Hepatocyte (in vitro differentiated cells): ENCODE measurements at regions not wholly inside any gene's neighbourhood (a gene's known extent, or its start where the extent isn't known, plus 50 kb on each side); places are given as distances from the start of the nearest gene placed in this dataset.

Experiments
- DNase-seq: peaks from one replicate; pipeline ENCODE4 v3.0.0-alpha.2; 2016; ENCODE audit warnings: low spot score
- H2AFZ ChIP-seq: fragments of 200-600 bp; sonication (generic); 2 replicates; pipeline ENCODE4 v1.6.0; 2016; ENCODE audit warnings: antibody characterized with exemption, mild to moderate bottlenecking
- H3K27ac ChIP-seq: fragments of 200-600 bp; sonication (generic); 2 replicates; pipeline ENCODE4 v1.5.1; 2016; ENCODE audit warnings: mild to moderate bottlenecking
- H3K27me3 ChIP-seq: fragments of 200-600 bp; sonication (generic); 2 replicates; pipeline ENCODE4 v1.6.1; 2016
- H3K36me3 ChIP-seq: fragments of 200-600 bp; sonication (generic); replicated peaks from 2 replicates; pipeline ENCODE4 v1.5.1; 2016; ENCODE audit warnings: low read depth; ENCODE audit not compliant: insufficient read depth
- H3K4me1 ChIP-seq: fragments of 200-600 bp; sonication (generic); 2 replicates; pipeline ENCODE4 v1.5.1; 2016; ENCODE audit warnings: mild to moderate bottlenecking, moderate library complexity; ENCODE audit not compliant: insufficient read depth
- H3K4me2 ChIP-seq: fragments of 200-600 bp; sonication (generic); 2 replicates; pipeline ENCODE4 v1.6.0; 2016
- H3K4me3 ChIP-seq: fragments of 200-600 bp; sonication (generic); 2 replicates; pipeline ENCODE4 v1.5.1; 2016; ENCODE audit warnings: mild to moderate bottlenecking
- H3K79me2 ChIP-seq: fragments of 200-600 bp; sonication (generic); 2 replicates; pipeline ENCODE4 v1.6.0; 2017; ENCODE audit warnings: mild to moderate bottlenecking
- H3K9me2 ChIP-seq: fragments of 200-600 bp; sonication (generic); replicated peaks from 2 replicates; pipeline ENCODE4 v1.6.0; 2017; ENCODE audit warnings: mild to moderate bottlenecking; ENCODE audit not compliant: insufficient read depth
- H3K9me3 ChIP-seq: fragments of 200-600 bp; sonication (generic); 2 replicates; pipeline ENCODE4 v1.5.1; 2016; ENCODE audit warnings: low read depth, mild to moderate bottlenecking
- H4K20me1 ChIP-seq: fragments of 200-600 bp; sonication (generic); 2 replicates; pipeline ENCODE4 v1.6.0; 2016; ENCODE audit warnings: mild to moderate bottlenecking; ENCODE audit not compliant: insufficient read depth, poor library complexity, severe bottlenecking
- EZH2 ChIP-seq: fragments of 200-600 bp; sonication (generic); IDR thresholded peaks from 2 replicates; pipeline ENCODE4 v1.6.1; 2016; ENCODE audit warnings: antibody characterized with exemption, mild to moderate bottlenecking, borderline replicate concordance
- EZH2phosphoT487 ChIP-seq: fragments of 200-600 bp; sonication (generic); IDR thresholded peaks from one replicate; pipeline ENCODE4 v1.6.1; 2018; ENCODE audit warnings: antibody characterized with exemption, mild to moderate bottlenecking, low read depth, moderate library complexity; ENCODE audit not compliant: unreplicated experiment, severe bottlenecking
- WGBS: methylation state at CpG from one replicate; pipeline ENCODE4 v1.1.6; 2016; ENCODE audit warnings: low lambda C conversion rate; ENCODE audit errors: missing lambda C conversion rate; 5-methylcytosine and 5-hydroxymethylcytosine counted together
- TF ChIP-seq, protein P1 (sequence below): fragments of 200-600 bp; sonication (generic); IDR thresholded peaks from 2 replicates; pipeline ENCODE4 v1.5.1; 2016; ENCODE audit warnings: antibody characterized with exemption, mild to moderate bottlenecking; ENCODE audit not compliant: poor library complexity

DNA sequence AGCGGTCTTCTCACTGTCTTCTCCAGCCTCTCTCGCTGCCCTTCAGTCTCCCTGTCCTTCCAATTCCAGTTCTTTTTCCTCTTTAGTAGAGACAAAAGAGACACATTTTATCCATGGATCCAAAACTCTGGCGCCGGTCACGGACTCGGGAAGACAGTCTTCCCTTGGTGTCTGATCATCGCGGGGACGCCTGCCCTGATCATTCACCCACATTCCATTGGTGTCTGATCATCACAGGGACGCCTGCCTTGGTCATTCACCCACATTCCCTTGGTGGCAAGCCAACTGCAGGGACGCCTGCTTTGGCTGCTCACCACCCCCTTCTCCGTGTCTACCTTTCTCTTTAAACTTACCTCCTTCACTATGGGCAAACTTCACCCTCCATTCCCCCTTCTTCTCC lies 619.5 kb downstream of the RERGL start:
- H3K36me3 ChIP-seq: no peaks in the 10 kb centered on the region
- DNase-seq: no peak
- H3K27ac ChIP-seq: no peak overlapping the region
- H3K4me1 ChIP-seq: no peaks in the 10 kb centered on the region
- no peak overlapping the region for H3K4me2 ChIP-seq
- WGBS: 95% methylated on average over 12 of the region's 12 CpGs
- no peaks in the 10 kb centered on the region for H4K20me1 ChIP-seq
- H3K9me2 ChIP-seq: no peaks in the 10 kb centered on the region
- no peak overlapping the region for H2AFZ ChIP-seq
- no peak for TF ChIP-seq EZH2
- TF ChIP-seq, protein P1, sequence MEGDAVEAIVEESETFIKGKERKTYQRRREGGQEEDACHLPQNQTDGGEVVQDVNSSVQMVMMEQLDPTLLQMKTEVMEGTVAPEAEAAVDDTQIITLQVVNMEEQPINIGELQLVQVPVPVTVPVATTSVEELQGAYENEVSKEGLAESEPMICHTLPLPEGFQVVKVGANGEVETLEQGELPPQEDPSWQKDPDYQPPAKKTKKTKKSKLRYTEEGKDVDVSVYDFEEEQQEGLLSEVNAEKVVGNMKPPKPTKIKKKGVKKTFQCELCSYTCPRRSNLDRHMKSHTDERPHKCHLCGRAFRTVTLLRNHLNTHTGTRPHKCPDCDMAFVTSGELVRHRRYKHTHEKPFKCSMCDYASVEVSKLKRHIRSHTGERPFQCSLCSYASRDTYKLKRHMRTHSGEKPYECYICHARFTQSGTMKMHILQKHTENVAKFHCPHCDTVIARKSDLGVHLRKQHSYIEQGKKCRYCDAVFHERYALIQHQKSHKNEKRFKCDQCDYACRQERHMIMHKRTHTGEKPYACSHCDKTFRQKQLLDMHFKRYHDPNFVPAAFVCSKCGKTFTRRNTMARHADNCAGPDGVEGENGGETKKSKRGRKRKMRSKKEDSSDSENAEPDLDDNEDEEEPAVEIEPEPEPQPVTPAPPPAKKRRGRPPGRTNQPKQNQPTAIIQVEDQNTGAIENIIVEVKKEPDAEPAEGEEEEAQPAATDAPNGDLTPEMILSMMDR: no peak
- TF ChIP-seq EZH2phosphoT487: no peak
- H3K27me3 ChIP-seq: no peaks in the 10 kb centered on the region
- H3K79me2 ChIP-seq: no peaks in the 10 kb centered on the region
- H3K4me3 ChIP-seq: no peak overlapping the region
- H3K9me3 ChIP-seq: no peaks in the 10 kb centered on the region

DNA sequence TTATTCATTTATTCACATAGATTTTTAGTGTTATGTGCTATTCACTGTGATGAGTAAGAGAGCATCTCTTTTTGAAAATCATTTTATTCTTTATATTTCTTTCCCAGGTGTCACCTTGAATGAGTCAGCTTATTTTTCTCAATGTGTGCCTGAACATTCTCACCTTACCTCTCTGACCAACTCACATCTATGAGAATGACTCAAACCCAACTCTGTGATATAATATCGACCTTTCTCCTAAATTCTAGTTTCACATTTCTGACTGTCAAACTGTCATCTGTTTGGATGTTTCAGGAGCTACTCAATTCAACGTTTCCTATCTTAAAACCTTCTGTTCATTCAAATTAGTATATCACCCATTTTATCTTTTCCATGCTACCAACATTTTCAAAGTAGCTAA lies 630.8 kb downstream of the RERGL start:
- 65% methylated on average over 2 of the region's 2 CpGs for WGBS

DNA sequence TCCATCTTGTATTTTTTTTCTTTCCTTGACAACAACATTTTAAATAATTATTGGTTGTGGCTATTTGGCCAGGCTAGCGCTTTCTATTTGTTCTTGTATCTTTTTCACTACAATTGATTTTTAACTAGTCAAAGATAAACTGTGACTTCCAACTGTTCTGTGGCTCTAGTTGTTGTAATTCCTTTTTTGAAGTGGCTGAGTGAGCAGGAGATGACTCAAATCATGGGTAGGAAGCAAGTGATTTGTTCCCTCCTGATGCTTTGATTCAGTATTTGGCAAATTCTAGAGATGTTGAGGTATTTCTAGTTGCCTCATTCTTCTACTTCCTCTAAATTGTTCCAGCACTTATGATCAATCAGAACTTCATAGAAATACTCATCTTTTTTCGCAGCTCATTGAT lies 633.5 kb downstream of the RERGL start:
- Histone ChIP-seq H2AFZ (no peak overlapping the region), H4K20me1 (no peaks in the 10 kb centered on the region), H3K79me2 (no peaks in the 10 kb centered on the region), H3K9me2 (no peaks in the 10 kb centered on the region), H3K27ac (no peak overlapping the region), H3K4me1 (no peaks in the 10 kb centered on the region), H3K36me3 (no peaks in the 10 kb centered on the region), H3K4me2 (no peak overlapping the region), H3K27me3 (no peaks in the 10 kb centered on the region), H3K4me3 (no peak overlapping the region), H3K9me3 (no peaks in the 10 kb centered on the region)
- WGBS: 56% methylated on average over 2 of the region's 2 CpGs
- TF ChIP-seq EZH2phosphoT487: no peak
- TF ChIP-seq, protein P1: no peak
- TF ChIP-seq EZH2: no peak
- no peak for DNase-seq

More for the DNA sequence above, 630.8 kb downstream of the RERGL start:
- no peaks in the 10 kb centered on the region for H3K27me3 ChIP-seq
- no peak overlapping the region for H3K4me2 ChIP-seq
- H3K4me1 ChIP-seq: no peaks in the 10 kb centered on the region
- H3K9me2 ChIP-seq: no peaks in the 10 kb centered on the region
- no peaks in the 10 kb centered on the region for H4K20me1 ChIP-seq
- TF ChIP-seq EZH2phosphoT487: no peak
- TF ChIP-seq, protein P1: no peak
- no peaks in the 10 kb centered on the region for H3K36me3 ChIP-seq
- no peak overlapping the region for H3K27ac ChIP-seq
- DNase-seq: no peak
- H3K79me2 ChIP-seq: no peaks in the 10 kb centered on the region
- H3K9me3 ChIP-seq: no peaks in the 10 kb centered on the region
- no peak overlapping the region for H3K4me3 ChIP-seq
- no peak overlapping the region for H2AFZ ChIP-seq

DNA sequence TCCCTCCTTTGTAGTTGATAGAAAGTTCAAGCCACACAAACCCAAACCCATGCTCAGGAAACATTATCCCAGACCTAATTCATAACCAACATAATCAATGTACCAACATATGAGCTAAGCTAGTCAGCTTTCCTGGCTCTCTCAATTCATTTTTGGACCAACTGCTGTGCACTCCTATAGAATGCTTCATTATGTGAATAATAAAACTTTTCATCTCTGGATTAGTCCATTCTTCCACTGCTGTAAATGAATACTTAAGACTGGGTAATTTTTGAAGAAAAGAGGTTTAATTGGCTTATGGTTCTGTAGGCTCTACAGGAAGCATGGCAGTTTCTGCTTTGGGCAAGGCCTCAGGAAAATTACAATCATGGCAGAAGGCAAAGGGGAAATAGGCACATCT lies 651.9 kb downstream of the RERGL start:
- Histone ChIP-seq H3K9me3 (no peaks in the 10 kb centered on the region), H3K4me3 (no peak overlapping the region), H3K79me2 (no peaks in the 10 kb centered on the region), H3K27me3 (no peaks in the 10 kb centered on the region), H3K9me2 (no peaks in the 10 kb centered on the region), H2AFZ (no peak overlapping the region), H3K4me2 (no peak overlapping the region), H3K36me3 (no peaks in the 10 kb centered on the region), H3K27ac (no peak overlapping the region), H4K20me1 (no peaks in the 10 kb centered on the region), H3K4me1 (no peaks in the 10 kb centered on the region)
- no peak for DNase-seq
- TF ChIP-seq, protein P1: no peak
- no peak for TF ChIP-seq EZH2
- no peak for TF ChIP-seq EZH2phosphoT487
